ENCODE measurements at regions not wholly inside any gene's neighbourhood (a gene's known extent, or its start where the extent isn't known, plus 50 kb on each side); places are given as distances from the start of the nearest gene placed in this dataset.
A peak's percentile ranks its signal among the peaks of the same experiment; 100 is the strongest.

DNA sequence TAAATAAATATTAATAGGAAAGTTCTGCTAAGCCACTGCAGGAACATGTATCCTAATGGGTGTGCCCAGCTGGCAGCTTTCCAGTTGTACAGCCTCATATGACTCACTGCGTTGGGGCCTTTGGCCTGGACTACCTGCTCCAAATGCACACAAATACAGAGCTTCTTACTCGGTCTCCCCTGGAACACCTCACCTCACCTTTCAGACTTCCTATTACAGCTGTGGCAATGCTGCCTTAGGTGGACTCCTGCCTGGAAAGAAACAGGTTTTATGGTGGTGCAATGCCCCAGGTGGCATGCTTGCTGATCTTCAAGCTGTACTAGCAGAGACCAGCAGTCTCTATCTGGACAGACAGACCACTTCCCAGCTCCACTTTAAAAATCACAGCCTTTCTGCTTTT lies 85.7 kb upstream of the EXOC1L start:
- Histone ChIP-seq H3K9me3 (no peaks in the 10 kb centered on the region), H3K4me1 (ENCODE audit: insufficient read depth) (no peaks in the 10 kb centered on the region), H3K36me3 (no peaks in the 10 kb centered on the region), H3K27ac (no peak overlapping the region), H3K4me3 (no peak overlapping the region), H3K27me3 (no peaks in the 10 kb centered on the region)
- no peak for TF ChIP-seq POLR2A (IDR thresholded peaks at IDR 0.05)
- no peak for TF ChIP-seq EP300 (IDR thresholded peaks at IDR 0.05)
- TF ChIP-seq, protein P1, sequence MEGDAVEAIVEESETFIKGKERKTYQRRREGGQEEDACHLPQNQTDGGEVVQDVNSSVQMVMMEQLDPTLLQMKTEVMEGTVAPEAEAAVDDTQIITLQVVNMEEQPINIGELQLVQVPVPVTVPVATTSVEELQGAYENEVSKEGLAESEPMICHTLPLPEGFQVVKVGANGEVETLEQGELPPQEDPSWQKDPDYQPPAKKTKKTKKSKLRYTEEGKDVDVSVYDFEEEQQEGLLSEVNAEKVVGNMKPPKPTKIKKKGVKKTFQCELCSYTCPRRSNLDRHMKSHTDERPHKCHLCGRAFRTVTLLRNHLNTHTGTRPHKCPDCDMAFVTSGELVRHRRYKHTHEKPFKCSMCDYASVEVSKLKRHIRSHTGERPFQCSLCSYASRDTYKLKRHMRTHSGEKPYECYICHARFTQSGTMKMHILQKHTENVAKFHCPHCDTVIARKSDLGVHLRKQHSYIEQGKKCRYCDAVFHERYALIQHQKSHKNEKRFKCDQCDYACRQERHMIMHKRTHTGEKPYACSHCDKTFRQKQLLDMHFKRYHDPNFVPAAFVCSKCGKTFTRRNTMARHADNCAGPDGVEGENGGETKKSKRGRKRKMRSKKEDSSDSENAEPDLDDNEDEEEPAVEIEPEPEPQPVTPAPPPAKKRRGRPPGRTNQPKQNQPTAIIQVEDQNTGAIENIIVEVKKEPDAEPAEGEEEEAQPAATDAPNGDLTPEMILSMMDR (IDR thresholded peaks at IDR 0.05): no peak
- 40 to 44% (median 40%) methylated on average over 2 of the region's 2 CpGs for WGBS, 3 donors
- DNase-seq: peak in 2 of 5 donors; percentile 14 to 33
- intact Hi-C loops (cut with DNase I): no loop called here

DNA sequence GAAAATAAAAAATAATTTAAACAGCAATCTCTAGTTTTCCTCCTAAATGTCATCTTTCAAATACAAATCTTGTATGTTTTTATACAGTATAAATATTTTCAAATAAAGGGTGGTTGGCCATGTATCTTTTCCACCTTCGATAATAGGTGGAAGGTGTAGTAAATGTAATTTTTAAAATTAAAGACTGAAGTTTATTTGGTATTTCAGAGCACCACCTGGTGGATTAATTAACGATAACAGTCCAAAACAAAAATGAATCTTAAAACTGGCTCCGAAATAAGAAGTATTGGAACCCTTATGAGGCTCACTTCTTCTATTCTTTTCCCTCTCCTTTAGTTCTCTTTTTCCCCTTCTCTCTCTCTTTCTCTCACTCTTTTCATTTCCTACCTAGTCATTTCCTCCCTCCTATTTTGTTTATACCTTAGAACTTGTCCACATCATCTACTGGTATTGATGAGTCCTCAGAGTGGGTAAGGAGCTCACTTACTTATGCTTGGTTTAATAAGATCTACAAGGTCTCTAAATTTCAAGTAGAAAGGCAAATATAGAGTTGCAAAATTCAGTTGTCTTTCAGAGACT lies 82.9 kb upstream of the EXOC1L start:
- Histone ChIP-seq H3K4me1 (ENCODE audit: insufficient read depth) (no peaks in the 10 kb centered on the region), H3K27me3 (no peaks in the 10 kb centered on the region), H3K36me3 (no peaks in the 10 kb centered on the region), H3K4me3 (no peak overlapping the region), H3K9me3 (no peaks in the 10 kb centered on the region), H3K27ac (no peak overlapping the region)
- WGBS, 3 donors: 10 to 16% (median 13%) methylated on average over 3 of the region's 3 CpGs
- no peak for DNase-seq
- intact Hi-C loops (cut with DNase I): no loop called here
- TF ChIP-seq EP300 (IDR thresholded peaks at IDR 0.05) (no peak), POLR2A (IDR thresholded peaks at IDR 0.05) (no peak)
- TF ChIP-seq, protein P1 (IDR thresholded peaks at IDR 0.05): no peak

DNA sequence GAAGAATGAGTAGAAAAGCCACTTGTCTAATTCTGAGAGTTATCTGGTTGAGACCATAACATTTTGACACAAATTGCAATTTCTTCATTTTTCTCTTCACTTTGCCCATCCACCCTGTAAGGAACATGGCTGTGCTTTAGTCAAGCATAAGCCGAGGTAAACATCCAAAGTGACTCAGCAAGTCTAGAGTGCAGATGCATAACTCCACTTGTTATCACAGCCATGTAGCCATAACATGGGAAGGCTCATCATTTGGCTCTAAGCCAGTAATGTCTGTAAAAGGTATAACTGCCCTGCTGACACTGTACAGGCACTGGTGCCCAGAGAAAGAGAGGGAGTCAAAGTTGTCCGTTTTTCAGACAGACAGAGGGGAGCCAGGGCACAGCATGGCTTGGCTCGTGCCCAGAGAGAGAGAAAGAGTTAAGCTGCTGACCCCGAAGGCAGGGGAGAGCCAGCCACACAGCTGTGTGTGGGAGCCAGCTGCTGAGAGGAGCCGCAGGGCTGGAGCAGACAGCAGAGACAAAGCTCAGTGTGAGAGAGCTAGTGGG lies 76.9 kb upstream of the EXOC1L start:
- H3K36me3 ChIP-seq: no peaks in the 10 kb centered on the region
- peak in 1 of 5 donors; percentile 16 for DNase-seq
- H3K9me3 ChIP-seq: no peaks in the 10 kb centered on the region
- 2 to 3% (median 2%) methylated on average over 5 of the region's 5 CpGs for WGBS, 3 donors
- intact Hi-C loops (cut with DNase I): no loop called here
- TF ChIP-seq, protein P1 (IDR thresholded peaks at IDR 0.05): no peak
- TF ChIP-seq EP300 (IDR thresholded peaks at IDR 0.05) (no peak), POLR2A (IDR thresholded peaks at IDR 0.05) (no peak)
- no peak overlapping the region for H3K4me3 ChIP-seq
- no peak overlapping the region for H3K27ac ChIP-seq
- no peaks in the 10 kb centered on the region for H3K27me3 ChIP-seq
- H3K4me1 ChIP-seq (ENCODE audit: insufficient read depth): no peaks in the 10 kb centered on the region

DNA sequence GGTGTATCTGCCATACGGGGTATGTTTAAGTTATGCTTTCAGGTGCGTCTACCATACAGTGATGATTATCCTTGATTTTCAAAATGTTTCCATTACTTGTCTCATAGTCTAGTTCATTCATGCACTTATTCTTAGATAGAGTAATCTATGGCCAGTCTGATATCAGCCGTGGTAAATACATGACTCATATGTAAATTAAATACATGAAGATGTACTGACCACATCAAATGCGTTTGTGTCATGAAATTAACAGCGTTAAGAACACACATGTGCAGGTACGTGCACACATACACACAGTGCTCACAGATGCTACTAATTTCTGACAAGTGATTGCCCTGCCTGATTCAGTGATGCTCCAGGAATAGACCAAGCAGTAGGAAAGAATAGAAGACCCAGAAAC lies 75.2 kb upstream of the EXOC1L start:
- no peaks in the 10 kb centered on the region for H3K4me1 ChIP-seq (ENCODE audit: insufficient read depth)
- TF ChIP-seq, protein P1 (IDR thresholded peaks at IDR 0.05): no peak
- TF ChIP-seq EP300 (IDR thresholded peaks at IDR 0.05) (no peak), POLR2A (IDR thresholded peaks at IDR 0.05) (no peak)
- intact Hi-C loops (cut with DNase I): no loop called here

More for the DNA sequence above, 75.2 kb upstream of the EXOC1L start:
- Histone ChIP-seq H3K4me3 (no peak overlapping the region), H3K27me3 (no peaks in the 10 kb centered on the region), H3K27ac (no peak overlapping the region), H3K9me3 (no peaks in the 10 kb centered on the region), H3K36me3 (no peaks in the 10 kb centered on the region)
- no peak for DNase-seq
- WGBS, 3 donors: 82 to 90% (median 86%) methylated on average over 6 of the region's 6 CpGs

All from ovary (tissue), 7 donors.